ENCODE measurements at regions not wholly inside any gene's neighbourhood (a gene's known extent, or its start where the extent isn't known, plus 50 kb on each side); places are given as distances from the start of the nearest gene placed in this dataset.
"Not testable (repeated sequence)": the region's sequence is repeated elsewhere in the genome, so short reads cannot be mapped to it uniquely, and the experiment has no call there.

DNA sequence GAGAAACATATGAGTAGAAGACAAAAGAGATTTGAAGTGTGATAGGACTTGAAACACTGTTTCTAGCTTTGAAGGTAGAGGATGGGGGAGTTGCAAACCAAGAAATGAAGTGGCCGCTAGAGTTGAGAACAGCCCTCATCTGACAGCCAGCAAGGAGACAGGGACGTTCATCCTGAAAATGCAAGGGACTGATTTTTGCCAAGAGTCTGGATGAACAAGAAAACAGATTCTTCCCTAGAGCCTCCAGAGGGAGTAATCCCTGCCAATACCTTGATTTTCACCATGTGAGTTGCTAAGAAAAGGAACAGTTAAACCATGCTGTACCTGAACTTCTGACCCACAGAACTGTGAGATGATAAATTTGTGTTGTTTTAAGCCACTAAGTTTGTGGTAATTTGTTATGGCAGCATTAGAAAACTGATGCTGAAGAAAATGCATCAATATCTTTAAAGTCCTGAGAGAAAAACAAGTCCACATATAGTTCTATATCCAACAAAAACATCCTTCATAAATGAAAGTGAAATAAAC is 154.0 kb upstream of the ADAMTSL1 start:
- no peaks in the 10 kb centered on the region for H3K27me3 ChIP-seq (ENCODE audit: control insufficient read depth in 3 of 3, insufficient read depth in 3 of 3, low read depth in 1 of 3, low read length in 3 of 3)
- no peak overlapping the region for H3K14ac ChIP-seq (ENCODE audit: low read length)
- H3K9me3 ChIP-seq (replicated peaks in 1 of 2; ENCODE audit: control insufficient read depth in 2 of 2, insufficient read depth in 1 of 2, low read depth in 1 of 2, low read length in 2 of 2), result no peaks in the 10 kb centered on the region
- no peak overlapping the region for H2BK5ac ChIP-seq (ENCODE audit: low read length)
- H2AFZ ChIP-seq (ENCODE audit: low read length), result no peak overlapping the region
- H3K79me1 ChIP-seq (ENCODE audit: low read depth, low read length), result no peaks in the 10 kb centered on the region
- H2BK120ac ChIP-seq (ENCODE audit: low read depth, low read length), result no peak overlapping the region
- no CpG with 5 or more reads among the region's 2 CpGs for WGBS, 2 donors (ENCODE audit: extremely low coverage in 2 of 2, insufficient read length in 2 of 2, insufficient replicate concordance in 1 of 2)
- H3K27ac ChIP-seq (replicated peaks; ENCODE audit: low read length), result no peak overlapping the region
- H2BK12ac ChIP-seq (ENCODE audit: low read length), result no peak overlapping the region
- no peak overlapping the region for H3K4me3 ChIP-seq (ENCODE audit: low read length in 2 of 2)
- H2AK5ac ChIP-seq (ENCODE audit: low read depth, low read length), result no peak overlapping the region
- no peaks in the 10 kb centered on the region for H3K4me1 ChIP-seq (ENCODE audit: control insufficient read depth in 2 of 2, insufficient read depth in 1 of 2, low read depth in 1 of 2, low read length in 2 of 2)
- H3K23ac ChIP-seq (ENCODE audit: low read depth, low read length, poor library complexity), result no peak overlapping the region
- H3K4ac ChIP-seq (ENCODE audit: low read length), result no peak overlapping the region
- H3K18ac ChIP-seq (ENCODE audit: low read length), result no peak overlapping the region
- no peak overlapping the region for H2BK15ac ChIP-seq (ENCODE audit: low read length)
- H3K4me2 ChIP-seq (ENCODE audit: insufficient read depth, low read length, poor library complexity, severe bottlenecking), result no peak overlapping the region
- H3K36me3 ChIP-seq (replicated peaks in 1 of 2; ENCODE audit: control insufficient read depth in 2 of 2, insufficient read depth in 2 of 2, low read length in 2 of 2), result no peaks in the 10 kb centered on the region
- H4K91ac ChIP-seq (ENCODE audit: low read depth, low read length, poor library complexity), result no peak overlapping the region
- no peak overlapping the region for H3K9ac ChIP-seq (ENCODE audit: low read depth, low read length, poor library complexity)
- no peak overlapping the region for H4K8ac ChIP-seq (ENCODE audit: low read depth, low read length)
- no peak for DNase-seq (ENCODE audit: low spot score)

DNA sequence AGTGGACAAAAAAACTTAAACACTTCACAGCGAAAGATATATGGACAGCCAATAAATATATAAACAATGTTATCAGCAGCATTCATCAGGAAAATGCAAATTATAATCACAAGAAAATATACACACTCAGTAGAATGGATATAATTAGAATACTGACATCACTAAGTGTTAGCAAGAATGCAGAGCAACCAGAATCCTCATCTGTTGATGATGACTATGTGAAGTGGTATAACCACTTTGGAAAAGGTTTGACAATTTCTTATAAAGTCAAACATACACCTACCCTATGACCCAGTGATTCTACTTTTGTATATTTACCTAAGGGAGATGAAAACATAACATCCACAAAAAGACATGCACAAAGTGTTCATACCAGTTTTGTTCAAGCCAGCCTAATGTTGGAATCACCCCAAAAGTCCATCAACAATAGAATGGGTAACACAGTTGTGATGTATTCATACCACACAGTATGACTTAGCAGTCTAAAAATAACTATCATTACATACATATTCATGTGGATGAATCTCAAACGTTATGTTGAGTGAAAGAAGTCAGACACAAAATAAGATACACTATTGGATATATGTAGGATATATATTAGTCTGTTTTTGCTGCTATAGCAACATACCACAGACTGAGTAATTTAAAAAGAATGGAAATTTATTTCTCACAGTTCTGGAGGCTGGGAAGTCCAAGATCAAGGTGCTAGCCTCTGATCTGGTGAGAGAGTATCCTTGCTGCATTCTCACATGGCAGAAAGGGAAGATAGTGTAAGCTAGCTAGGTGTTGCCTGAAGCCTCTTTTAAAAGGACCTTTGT is 148.8 kb upstream of the ADAMTSL1 start:
- Histone ChIP-seq H3K79me1 (ENCODE audit: low read depth, low read length) (no peaks in the 10 kb centered on the region), H3K4me2 (ENCODE audit: insufficient read depth, low read length, poor library complexity, severe bottlenecking) (no peak overlapping the region), H3K23ac (ENCODE audit: low read depth, low read length, poor library complexity) (no peak overlapping the region), H3K14ac (ENCODE audit: low read length) (no peak overlapping the region), H3K4me3 (ENCODE audit: low read length in 2 of 2) (no peak overlapping the region), H2AFZ (ENCODE audit: low read length) (no peak overlapping the region), H2BK12ac (ENCODE audit: low read length) (no peak overlapping the region), H2AK5ac (ENCODE audit: low read depth, low read length) (no peak overlapping the region), H2BK5ac (ENCODE audit: low read length) (no peak overlapping the region), H4K91ac (ENCODE audit: low read depth, low read length, poor library complexity) (no peak overlapping the region), H3K4ac (ENCODE audit: low read length) (no peak overlapping the region), H3K36me3 (replicated peaks in 1 of 2; ENCODE audit: control insufficient read depth in 2 of 2, insufficient read depth in 2 of 2, low read length in 2 of 2) (no peaks in the 10 kb centered on the region), H3K4me1 (ENCODE audit: control insufficient read depth in 2 of 2, insufficient read depth in 1 of 2, low read depth in 1 of 2, low read length in 2 of 2) (no peaks in the 10 kb centered on the region), H3K9me3 (replicated peaks in 1 of 2; ENCODE audit: control insufficient read depth in 2 of 2, insufficient read depth in 1 of 2, low read depth in 1 of 2, low read length in 2 of 2) (no peaks in the 10 kb centered on the region), H2BK15ac (ENCODE audit: low read length) (no peak overlapping the region), H3K18ac (ENCODE audit: low read length) (no peak overlapping the region), H3K9ac (ENCODE audit: low read depth, low read length, poor library complexity) (no peak overlapping the region), H4K8ac (ENCODE audit: low read depth, low read length) (no peak overlapping the region), H3K27me3 (ENCODE audit: control insufficient read depth in 3 of 3, insufficient read depth in 3 of 3, low read depth in 1 of 3, low read length in 3 of 3) (no peaks in the 10 kb centered on the region), H3K27ac (replicated peaks; ENCODE audit: low read length) (no peak overlapping the region), H2BK120ac (ENCODE audit: low read depth, low read length) (no peak overlapping the region)
- no CpG with 5 or more reads among the region's 2 CpGs for WGBS, 2 donors (ENCODE audit: extremely low coverage in 2 of 2, insufficient read length in 2 of 2, insufficient replicate concordance in 1 of 2)
- no peak for DNase-seq (ENCODE audit: low spot score)

DNA sequence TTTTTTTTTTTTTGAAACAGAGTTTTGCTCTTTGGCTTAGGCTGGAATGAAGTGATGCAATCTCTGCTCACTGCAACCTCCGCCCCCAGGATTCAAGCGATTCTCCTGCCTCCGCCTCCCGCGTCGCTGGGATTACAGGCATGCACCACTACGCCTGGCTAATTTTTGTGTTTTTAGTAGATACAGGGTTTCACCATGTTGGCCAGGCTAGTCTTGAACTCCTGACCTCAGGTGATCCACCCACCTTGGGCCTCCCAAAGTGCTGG is 148.3 kb upstream of the ADAMTSL1 start:
- WGBS, 2 donors (ENCODE audit: extremely low coverage in 2 of 2, insufficient read length in 2 of 2, insufficient replicate concordance in 1 of 2), result no CpG with 5 or more reads among the region's 7 CpGs
- H3K4me2 ChIP-seq (ENCODE audit: insufficient read depth, low read length, poor library complexity, severe bottlenecking); H4K91ac ChIP-seq (ENCODE audit: low read depth, low read length, poor library complexity); H2BK5ac ChIP-seq (ENCODE audit: low read length); H3K27me3 ChIP-seq (ENCODE audit: control insufficient read depth in 3 of 3, insufficient read depth in 3 of 3, low read depth in 1 of 3, low read length in 3 of 3); H3K18ac ChIP-seq (ENCODE audit: low read length); H3K9ac ChIP-seq (ENCODE audit: low read depth, low read length, poor library complexity); H2BK120ac ChIP-seq (ENCODE audit: low read depth, low read length); H3K4ac ChIP-seq (ENCODE audit: low read length); H3K4me1 ChIP-seq (ENCODE audit: control insufficient read depth in 2 of 2, insufficient read depth in 1 of 2, low read depth in 1 of 2, low read length in 2 of 2); H4K8ac ChIP-seq (ENCODE audit: low read depth, low read length); H3K27ac ChIP-seq (replicated peaks; ENCODE audit: low read length); H2AFZ ChIP-seq (ENCODE audit: low read length); DNase-seq (ENCODE audit: low spot score); H3K14ac ChIP-seq (ENCODE audit: low read length); H3K36me3 ChIP-seq (replicated peaks in 1 of 2; ENCODE audit: control insufficient read depth in 2 of 2, insufficient read depth in 2 of 2, low read length in 2 of 2); H3K23ac ChIP-seq (ENCODE audit: low read depth, low read length, poor library complexity); H2AK5ac ChIP-seq (ENCODE audit: low read depth, low read length); H3K4me3 ChIP-seq (ENCODE audit: low read length in 2 of 2); H3K79me1 ChIP-seq (ENCODE audit: low read depth, low read length); H2BK12ac ChIP-seq (ENCODE audit: low read length); H3K9me3 ChIP-seq (replicated peaks in 1 of 2; ENCODE audit: control insufficient read depth in 2 of 2, insufficient read depth in 1 of 2, low read depth in 1 of 2, low read length in 2 of 2); H2BK15ac ChIP-seq (ENCODE audit: low read length): not testable (repeated sequence)

DNA sequence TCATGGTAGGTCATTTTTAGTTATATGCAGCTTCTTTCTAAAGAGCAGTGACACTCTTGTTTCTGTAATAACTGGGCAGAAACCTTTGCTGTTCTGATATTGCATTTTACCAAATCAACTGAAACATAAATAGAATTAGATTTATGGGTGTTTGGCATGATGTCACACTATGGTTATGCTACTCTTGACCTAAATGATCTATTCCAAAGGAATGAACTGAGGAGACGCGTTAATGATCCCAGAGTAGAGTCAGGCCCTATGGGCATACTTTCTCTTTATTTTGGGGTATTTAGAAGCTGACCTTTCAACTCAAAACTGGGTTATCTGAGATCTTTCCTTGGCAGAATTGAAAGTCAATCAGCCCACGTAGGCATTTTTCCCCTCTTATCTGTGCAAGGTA is 146.8 kb upstream of the ADAMTSL1 start:
- WGBS, 2 donors (ENCODE audit: extremely low coverage in 2 of 2, insufficient read length in 2 of 2, insufficient replicate concordance in 1 of 2), result no CpG with 5 or more reads among the region's 3 CpGs
- H3K4me1 ChIP-seq (ENCODE audit: control insufficient read depth in 2 of 2, insufficient read depth in 1 of 2, low read depth in 1 of 2, low read length in 2 of 2), result peaks cover 0 to 4% of the 10 kb centered on the region in 2 donors
- no peaks in the 10 kb centered on the region for H3K9me3 ChIP-seq (replicated peaks in 1 of 2; ENCODE audit: control insufficient read depth in 2 of 2, insufficient read depth in 1 of 2, low read depth in 1 of 2, low read length in 2 of 2)
- no peak overlapping the region for H2BK5ac ChIP-seq (ENCODE audit: low read length)
- no peak overlapping the region for H4K91ac ChIP-seq (ENCODE audit: low read depth, low read length, poor library complexity)
- H3K27ac ChIP-seq (replicated peaks; ENCODE audit: low read length), result no peak overlapping the region
- no peak for DNase-seq (ENCODE audit: low spot score)
- H4K8ac ChIP-seq (ENCODE audit: low read depth, low read length), result no peak overlapping the region
- H3K4ac ChIP-seq (ENCODE audit: low read length), result no peak overlapping the region
- no peak overlapping the region for H3K4me2 ChIP-seq (ENCODE audit: insufficient read depth, low read length, poor library complexity, severe bottlenecking)
- no peaks in the 10 kb centered on the region for H3K27me3 ChIP-seq (ENCODE audit: control insufficient read depth in 3 of 3, insufficient read depth in 3 of 3, low read depth in 1 of 3, low read length in 3 of 3)
- H2BK15ac ChIP-seq (ENCODE audit: low read length), result no peak overlapping the region
- H2AK5ac ChIP-seq (ENCODE audit: low read depth, low read length), result no peak overlapping the region
- no peak overlapping the region for H3K4me3 ChIP-seq (ENCODE audit: low read length in 2 of 2)
- no peak overlapping the region for H3K23ac ChIP-seq (ENCODE audit: low read depth, low read length, poor library complexity)
- no peaks in the 10 kb centered on the region for H3K36me3 ChIP-seq (replicated peaks in 1 of 2; ENCODE audit: control insufficient read depth in 2 of 2, insufficient read depth in 2 of 2, low read length in 2 of 2)
- H3K9ac ChIP-seq (ENCODE audit: low read depth, low read length, poor library complexity), result no peak overlapping the region
- H3K18ac ChIP-seq (ENCODE audit: low read length), result no peak overlapping the region
- no peaks in the 10 kb centered on the region for H3K79me1 ChIP-seq (ENCODE audit: low read depth, low read length)
- H2AFZ ChIP-seq (ENCODE audit: low read length), result no peak overlapping the region
- H2BK12ac ChIP-seq (ENCODE audit: low read length), result no peak overlapping the region
- H3K14ac ChIP-seq (ENCODE audit: low read length), result no peak overlapping the region
- no peak overlapping the region for H2BK120ac ChIP-seq (ENCODE audit: low read depth, low read length)
